GM23338 (cell line): ENCODE measurements at regions not wholly inside any gene's neighbourhood (a gene's known extent, or its start where the extent isn't known, plus 50 kb on each side); places are given as distances from the start of the nearest gene placed in this dataset.

Experiments
- ATAC-seq: fragments of 200-7000 bp; cut with Tn5 transposase; 3 replicates; pipeline ENCODE4 v1.9.1; 2020
- DNase-seq: peaks from one replicate; pipeline ENCODE4 v3.0.0-alpha.2; 2015; ENCODE audit warnings: low spot score
- H2AFZ ChIP-seq: fragments of 200-600 bp; sonication (generic); 2 replicates; pipeline ENCODE4 v1.8.0; 2016; ENCODE audit warnings: antibody characterized with exemption, mild to moderate bottlenecking, moderate library complexity
- H3F3A ChIP-seq: fragments of 200-600 bp; sonication (generic); replicated peaks from 2 replicates; pipeline ENCODE4 v1.8.0; 2017; ENCODE audit warnings: antibody characterized with exemption, mixed run types, low read depth
- H3K27ac ChIP-seq: fragments of 200-600 bp; sonication (generic); 2 replicates; pipeline ENCODE4 v1.6.1; 2016; ENCODE audit warnings: low read depth
- H3K27me3 ChIP-seq: fragments of 200-600 bp; sonication (generic); 2 replicates; pipeline ENCODE4 v1.8.0; 2016; ENCODE audit warnings: mild to moderate bottlenecking, mixed run types, moderate library complexity; ENCODE audit not compliant: insufficient read depth
- H3K36me3 ChIP-seq: fragments of 200-600 bp; sonication (generic); 2 replicates; pipeline ENCODE4 v1.8.0; 2016; ENCODE audit warnings: mild to moderate bottlenecking; ENCODE audit not compliant: insufficient read depth
- H3K4me1 ChIP-seq: fragments of 200-600 bp; sonication (generic); 2 replicates; pipeline ENCODE4 v1.8.0; 2016; ENCODE audit warnings: mild to moderate bottlenecking, moderate library complexity; ENCODE audit not compliant: insufficient read depth
- H3K4me2 ChIP-seq: fragments of 200-600 bp; sonication (generic); 2 replicates; pipeline ENCODE4 v1.7.1; 2017; ENCODE audit warnings: mixed run types
- H3K4me3 ChIP-seq: fragments of 200-600 bp; sonication (generic); 2 replicates; pipeline ENCODE4 v1.6.1; 2016; ENCODE audit warnings: mixed run types
- H3K79me2 ChIP-seq: fragments of 200-600 bp; sonication (generic); replicated peaks from 2 replicates; pipeline ENCODE4 v1.8.0; 2017; ENCODE audit warnings: mild to moderate bottlenecking; ENCODE audit not compliant: insufficient read depth
- H3K9me2 ChIP-seq: fragments of 200-600 bp; sonication (generic); 2 replicates; pipeline ENCODE4 v1.8.0; 2017; ENCODE audit not compliant: insufficient read depth
- H4K20me1 ChIP-seq: fragments of 200-600 bp; sonication (generic); replicated peaks from 2 replicates; pipeline ENCODE4 v1.8.0; 2017; ENCODE audit warnings: mild to moderate bottlenecking; ENCODE audit not compliant: insufficient read depth
- H3K27ac Mint-ChIP-seq: 2 replicates; pipeline ENCODE4 v1.8.0; 2020; ENCODE audit warnings: inconsistent platforms, mild to moderate bottlenecking, moderate library complexity, mixed read lengths
- H3K27me3 Mint-ChIP-seq: 3 replicates; pipeline ENCODE4 v1.8.0; 2022; ENCODE audit warnings: low read depth, mild to moderate bottlenecking, moderate library complexity, mixed read lengths, inconsistent platforms; ENCODE audit not compliant: insufficient read depth, poor library complexity
- H3K36me3 Mint-ChIP-seq: 3 replicates; pipeline ENCODE4 v1.8.0; 2021; ENCODE audit warnings: low read depth, mild to moderate bottlenecking, inconsistent platforms, moderate library complexity, mixed read lengths
- H3K4me1 Mint-ChIP-seq: 3 replicates; pipeline ENCODE4 v1.8.0; 2020; ENCODE audit warnings: mild to moderate bottlenecking, inconsistent platforms, mixed read lengths
- H3K4me3 Mint-ChIP-seq: 3 replicates; pipeline ENCODE4 v1.8.0; 2021; ENCODE audit warnings: moderate library complexity, mild to moderate bottlenecking, inconsistent platforms, mixed read lengths
- H3K9me3 Mint-ChIP-seq: 3 replicates; pipeline ENCODE4 v1.8.0; 2020; ENCODE audit warnings: moderate library complexity, mild to moderate bottlenecking, inconsistent platforms, mixed read lengths
- CREB1 ChIP-seq: fragments of 250-450 bp; sonication (Bioruptor Pico); IDR thresholded peaks from 2 replicates; pipeline ENCODE4 v1.5.0; 2020; ENCODE audit warnings: low read depth, mild to moderate bottlenecking, moderate library complexity
- CTCF ChIP-seq, 2 experiments: fragments of 200-600 bp in 1 of 2; sonication (generic) in 1 of 2; conservative IDR thresholded peaks; 2 replicates each; pipeline versions ENCODE4 v1.5.1 to v1.6.1; 2016 to 2017; ENCODE audit warnings: antibody characterized with exemption in 2 of 2, low read depth in 2 of 2, mild to moderate bottlenecking in 2 of 2, moderate library complexity in 1 of 2
- ETS1 ChIP-seq: IDR thresholded peaks from 2 replicates; pipeline ENCODE4 v1.6.1; 2016; ENCODE audit warnings: antibody characterized with exemption
- EZH2 ChIP-seq: fragments of 200-600 bp; sonication (generic); IDR thresholded peaks from one replicate; pipeline ENCODE4 v1.8.0; 2017; ENCODE audit warnings: antibody characterized with exemption, mild to moderate bottlenecking, low read depth; ENCODE audit not compliant: unreplicated experiment
- EZH2phosphoT487 ChIP-seq: fragments of 200-600 bp; sonication (generic); IDR thresholded peaks from one replicate; pipeline ENCODE4 v1.8.1; 2018; ENCODE audit warnings: antibody characterized with exemption; ENCODE audit not compliant: unreplicated experiment
- JUNB ChIP-seq: IDR thresholded peaks from one replicate; pipeline ENCODE4 v1.6.1; 2016; ENCODE audit warnings: antibody characterized with exemption; ENCODE audit not compliant: unreplicated experiment
- NANOG ChIP-seq: IDR thresholded peaks from 2 replicates; pipeline ENCODE4 v1.6.1; 2016; ENCODE audit warnings: antibody characterized with exemption, borderline replicate concordance
- POLR2AphosphoS5 ChIP-seq: IDR thresholded peaks from 2 replicates; pipeline ENCODE4 v1.6.1; 2016; ENCODE audit warnings: antibody characterized with exemption, low read depth
- REST ChIP-seq: IDR thresholded peaks from one replicate; pipeline ENCODE4 v1.6.1; 2018; ENCODE audit warnings: antibody characterized with exemption; ENCODE audit not compliant: unreplicated experiment
- STAT1 ChIP-seq: IDR thresholded peaks from one replicate; pipeline ENCODE4 v1.6.1; 2016; ENCODE audit warnings: antibody characterized with exemption; ENCODE audit not compliant: unreplicated experiment
- ZNF114 ChIP-seq: fragments of 250-450 bp; sonication (Bioruptor Pico); IDR thresholded peaks from 2 replicates; pipeline ENCODE4 v1.5.0; 2020; ENCODE audit warnings: mild to moderate bottlenecking, moderate library complexity
- ZNF331 ChIP-seq: fragments of 250-450 bp; sonication (Bioruptor Pico); IDR thresholded peaks from 2 replicates; pipeline ENCODE4 v1.5.0; 2020; ENCODE audit warnings: low read depth, mild to moderate bottlenecking, moderate library complexity
- ZNF462 ChIP-seq: fragments of 250-450 bp; sonication (Bioruptor Pico); IDR thresholded peaks from 2 replicates; pipeline ENCODE4 v1.5.0; 2020; ENCODE audit warnings: mild to moderate bottlenecking, moderate library complexity

- Histone ChIP-seq H3K4me1 (peaks cover 3% of the 10 kb centered on the region; the same call in 1 of the 2 replicates), H3K4me2 (no peak overlapping the region), H3K27me3 (no peaks in the 10 kb centered on the region), H3K4me3 (no peak overlapping the region), H3K9me2 (peaks cover 4% of the 10 kb centered on the region; the same call in 1 of the 2 replicates), H3K79me2 (no peaks in the 10 kb centered on the region), H3F3A (no peaks in the 10 kb centered on the region), H3K36me3 (no peaks in the 10 kb centered on the region), H2AFZ (no peak overlapping the region), H4K20me1 (no peaks in the 10 kb centered on the region), H3K27ac (no peak overlapping the region)
- DNase-seq (no peak), ATAC-seq (no peak)
- H3K4me1 Mint-ChIP-seq = peaks cover 3% of the 10 kb centered on the region; the same call in 2 of the 3 replicates
- no peaks in the 10 kb centered on the region for H3K27me3 Mint-ChIP-seq
- no peak overlapping the region for H3K27ac Mint-ChIP-seq
- no peak for TF ChIP-seq ZNF114 (CRISPR knock-in tag)
- no peak for TF ChIP-seq ZNF331 (CRISPR knock-in tag)
- no peak for TF ChIP-seq ETS1
- no peak for TF ChIP-seq EZH2
- TF ChIP-seq JUNB = no peak
- TF ChIP-seq ZNF462 (CRISPR knock-in tag) = no peak
- no peak for TF ChIP-seq CTCF (conservative IDR thresholded peaks at IDR 0.05; ENCODE audit: low read depth in 2 of 2)
- no peak for TF ChIP-seq STAT1
- TF ChIP-seq CREB1 (CRISPR knock-in tag) = no peak
- no peak for TF ChIP-seq EZH2phosphoT487
- TF ChIP-seq NANOG = no peak
- TF ChIP-seq POLR2AphosphoS5 = no peak
- TF ChIP-seq REST = no peak
- no peak overlapping the region for H3K4me3 Mint-ChIP-seq
- no peaks in the 10 kb centered on the region for H3K36me3 Mint-ChIP-seq
- no peaks in the 10 kb centered on the region for H3K9me3 Mint-ChIP-seq
Observed at GRCh38 chr6:154614101-154614500, 103.6 kb upstream of the CNKSR3 start.
